SHP77 treated with DMSO at 0.1 percent for 48 hours (cell line): ENCODE measurements at regions not wholly inside any gene's neighbourhood (a gene's known extent, or its start where the extent isn't known, plus 50 kb on each side); places are given as distances from the start of the nearest gene placed in this dataset.
"Not testable (repeated sequence)": the region's sequence is repeated elsewhere in the genome, so short reads cannot be mapped to it uniquely, and the experiment has no call there.

Experiments used
- DNase-seq: peaks from one replicate; lab custom pipeline; 2025; lab: John Stamatoyannopoulos, UW

GRCh38 chr2:47690132-47690531, 92.8 kb upstream of the MSH6 start:
- no peak for DNase-seq

- DNase-seq = not testable (repeated sequence)
These were observed 93.8 kb upstream of the MSH6 start for GRCh38 chr2:47689118-47689517.

DNA sequence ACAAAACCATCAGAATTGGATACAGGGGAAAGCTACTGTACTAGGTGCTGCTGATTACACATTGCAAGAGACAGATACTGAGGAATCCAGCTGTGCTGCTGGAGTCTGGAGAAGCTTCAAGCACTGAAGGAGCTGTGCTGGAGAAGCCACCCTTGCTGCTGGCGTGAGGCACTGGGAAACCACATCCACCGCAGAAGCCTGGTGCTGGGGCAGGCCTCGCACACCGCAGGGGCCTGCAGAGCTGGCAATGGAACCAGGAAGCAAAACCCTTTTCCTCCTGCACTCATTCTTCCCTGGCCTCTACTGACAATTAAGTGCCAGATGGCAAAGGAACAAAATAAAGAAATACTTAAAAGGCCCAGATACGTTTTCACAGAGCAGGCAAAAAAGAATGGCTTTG, 94.4 kb upstream of the MSH6 start:
- no peak for DNase-seq

DNA sequence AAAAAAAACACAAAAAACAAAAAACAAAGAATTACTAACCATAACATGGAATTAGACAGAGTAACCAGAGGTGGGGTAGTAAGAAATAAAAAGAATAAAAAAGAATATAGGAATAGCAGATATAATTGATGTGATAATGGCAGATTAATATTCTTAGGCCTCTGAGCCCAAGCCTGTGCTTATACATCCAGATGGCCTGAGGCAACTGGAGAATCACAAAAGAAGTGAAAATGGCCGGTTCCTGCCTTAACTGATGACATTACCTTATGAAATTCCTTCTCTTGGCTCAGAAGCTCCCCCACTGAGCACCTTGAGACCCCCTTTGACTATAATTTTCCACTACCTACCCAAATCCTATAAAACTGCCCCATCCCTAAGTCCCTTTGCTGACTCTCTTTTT, 95.1 kb upstream of the MSH6 start:
- no peak for DNase-seq

DNA sequence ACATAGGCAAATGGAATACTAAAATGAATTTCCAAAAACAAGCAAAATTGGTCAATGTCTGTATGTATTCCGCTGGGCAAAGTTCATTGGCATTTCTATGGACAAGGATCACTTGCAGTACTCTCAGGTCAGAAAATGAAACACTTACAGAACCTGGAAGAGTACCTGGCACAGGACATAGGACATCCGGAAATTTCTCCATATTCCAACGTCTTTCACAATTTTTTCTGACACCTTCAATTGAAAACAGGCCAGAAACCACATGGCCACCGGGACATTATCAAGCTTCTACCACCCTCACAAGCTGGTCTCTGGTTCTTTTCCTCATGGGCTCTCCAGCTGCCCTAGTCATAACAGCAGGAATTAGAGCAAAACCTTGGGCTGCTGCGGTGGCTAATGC, 96.9 kb upstream of the MSH6 start:
- no peak for DNase-seq

- DNase-seq = no peak
These were observed 100.7 kb upstream of the MSH6 start for GRCh38 chr2:47682216-47682749.

GRCh38 chr2:47676261-47676926, 105.6 kb upstream of the KCNK12 start:
- no peak for DNase-seq

DNA sequence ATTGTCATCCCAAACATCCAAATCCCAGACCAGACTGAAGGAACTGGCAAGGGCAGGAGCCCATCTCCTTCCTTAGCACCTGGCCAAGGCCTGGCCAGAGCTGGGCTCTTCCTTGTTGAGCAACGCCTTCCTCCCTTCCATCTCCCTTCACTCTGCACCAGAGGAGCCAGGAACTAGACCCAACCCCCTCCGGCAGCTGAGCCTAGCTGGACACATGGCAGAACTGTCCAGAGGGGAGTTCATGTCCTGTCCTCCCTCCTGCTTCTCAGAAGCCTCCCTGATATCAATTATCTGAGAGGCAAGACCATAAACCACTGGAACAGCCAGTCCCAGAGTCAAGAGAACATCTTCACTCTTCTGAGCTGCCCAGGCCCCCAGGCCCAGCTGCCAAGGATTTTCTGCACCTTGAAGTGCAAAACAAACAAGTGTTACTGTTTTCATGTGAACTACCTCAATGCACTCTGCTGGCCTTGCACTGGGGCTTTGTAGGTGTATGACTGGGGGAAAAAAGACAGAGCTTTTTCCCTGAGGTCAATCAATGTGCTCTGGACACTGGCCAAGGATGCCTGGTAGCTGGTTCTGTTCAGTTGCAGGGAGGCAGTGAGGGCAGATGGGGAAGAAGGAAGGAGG, 104.5 kb upstream of the KCNK12 start:
- no peak for DNase-seq

DNA sequence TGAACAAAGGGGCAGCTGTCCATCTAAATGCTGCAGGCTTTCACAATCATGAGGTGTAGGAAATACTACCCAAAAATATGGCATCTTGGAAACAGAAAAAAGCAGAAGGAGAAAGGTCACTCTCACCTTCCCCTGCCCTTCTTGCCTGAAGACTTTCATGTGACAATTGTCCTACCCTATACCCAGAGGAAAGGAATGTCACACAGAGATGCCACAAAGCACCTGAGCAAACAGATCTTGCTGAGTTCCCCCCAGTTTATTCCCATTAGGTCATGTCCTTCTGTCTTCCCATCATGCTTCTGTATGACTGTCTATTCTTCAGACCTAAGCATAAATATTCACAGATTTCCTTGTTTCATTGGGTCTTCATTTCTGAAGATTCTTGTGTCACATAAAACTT, 95.5 kb upstream of the KCNK12 start:
- no peak for DNase-seq

DNA sequence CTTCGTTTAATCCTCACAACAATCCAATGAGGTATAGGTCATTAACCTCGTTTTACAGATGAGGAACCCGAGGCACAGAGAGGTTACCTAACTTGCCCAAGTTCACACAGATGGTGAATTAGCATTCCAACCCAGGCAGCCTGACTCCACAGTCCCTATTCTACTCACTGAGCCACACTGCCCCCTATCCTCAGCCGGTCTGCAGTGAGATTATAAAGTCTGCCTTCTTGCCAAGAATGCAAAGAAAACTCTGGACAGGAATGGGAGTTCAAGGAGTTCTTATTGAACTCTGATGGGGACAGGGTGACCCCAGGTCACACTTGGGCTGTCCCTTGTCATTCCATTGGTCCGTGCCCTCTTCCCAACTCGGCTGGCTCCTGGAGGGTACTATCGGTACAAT, 94.0 kb upstream of the KCNK12 start:
- DNase-seq = no peak

- no peak for DNase-seq
These were observed 91.8 kb upstream of the KCNK12 start for GRCh38 chr2:47662552-47662951.

GRCh38 chr2:47661310-47661709, 90.5 kb upstream of the KCNK12 start:
- DNase-seq = no peak

DNA sequence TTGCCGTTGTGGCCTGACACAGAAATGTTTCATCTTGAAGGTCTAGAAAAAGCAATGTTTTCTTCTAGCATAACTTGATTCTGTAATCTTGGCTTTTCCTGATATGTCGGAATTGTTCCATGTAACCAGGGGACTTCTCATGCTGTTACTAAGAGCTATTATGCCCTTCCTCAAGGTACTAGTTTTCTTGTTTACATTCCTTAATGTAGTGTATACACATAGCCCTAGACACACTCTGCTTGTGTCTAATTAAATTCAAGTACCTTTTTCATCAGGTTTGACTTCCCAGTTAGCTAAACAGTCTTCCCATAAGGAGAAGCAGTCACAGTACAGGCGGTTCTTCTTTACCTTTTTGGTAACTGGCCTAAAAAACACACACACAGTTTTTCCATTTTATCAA, 89.4 kb upstream of the KCNK12 start:
- DNase-seq = no peak

DNA sequence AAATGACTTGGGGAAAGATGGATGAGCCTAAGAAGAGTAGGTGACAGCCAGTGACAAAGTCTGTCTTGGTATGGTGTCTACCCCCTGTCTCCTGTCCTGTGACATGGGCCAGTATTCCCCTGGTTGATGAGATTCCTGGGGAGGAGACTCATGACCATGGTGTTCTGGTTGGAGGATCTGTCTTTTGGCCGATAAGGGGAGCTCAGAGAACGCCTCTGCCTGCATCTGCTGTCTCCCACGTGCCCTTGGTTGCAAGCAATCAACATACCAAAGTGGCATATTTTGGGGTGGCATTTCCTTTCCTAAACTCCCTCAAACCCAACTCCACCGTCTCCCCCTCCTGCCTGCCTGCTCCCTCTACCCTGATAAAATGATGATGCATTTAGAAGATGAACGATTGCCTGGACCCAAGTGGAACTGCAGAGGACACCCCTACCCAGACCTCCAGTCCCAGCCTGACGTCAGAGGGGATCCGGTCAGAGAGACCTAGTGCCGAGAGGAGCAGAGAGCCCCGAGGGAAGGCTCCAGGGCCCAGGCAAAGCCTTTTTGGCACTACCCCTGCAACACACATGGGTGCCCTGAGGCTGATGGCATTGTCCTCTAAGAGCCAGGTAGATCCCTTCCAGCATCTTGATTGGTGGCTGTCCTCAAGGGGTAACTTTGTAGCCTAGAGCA, 88.0 kb upstream of the KCNK12 start:
- no peak for DNase-seq

GRCh38 chr2:47657886-47658489, 87.2 kb upstream of the KCNK12 start:
- no peak for DNase-seq

- no peak for DNase-seq
These were observed 86.2 kb upstream of the KCNK12 start for GRCh38 chr2:47656715-47657600.

DNA sequence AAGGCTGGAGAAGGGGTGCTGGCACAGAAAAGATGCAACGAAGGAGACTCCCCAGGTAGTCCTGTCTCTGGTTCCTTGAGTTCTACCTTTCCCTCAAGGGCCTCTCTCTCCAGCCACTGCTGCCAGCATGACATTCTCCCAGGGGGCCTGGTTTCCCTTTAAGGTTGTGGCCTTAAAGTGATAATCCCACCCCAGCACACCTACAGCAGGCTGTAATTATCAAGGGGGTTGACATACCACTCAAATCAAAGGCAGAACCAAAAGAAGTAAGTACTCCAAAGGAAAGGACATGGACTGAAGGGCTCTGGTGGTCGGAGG, 84.7 kb upstream of the KCNK12 start:
- DNase-seq = no peak

DNA sequence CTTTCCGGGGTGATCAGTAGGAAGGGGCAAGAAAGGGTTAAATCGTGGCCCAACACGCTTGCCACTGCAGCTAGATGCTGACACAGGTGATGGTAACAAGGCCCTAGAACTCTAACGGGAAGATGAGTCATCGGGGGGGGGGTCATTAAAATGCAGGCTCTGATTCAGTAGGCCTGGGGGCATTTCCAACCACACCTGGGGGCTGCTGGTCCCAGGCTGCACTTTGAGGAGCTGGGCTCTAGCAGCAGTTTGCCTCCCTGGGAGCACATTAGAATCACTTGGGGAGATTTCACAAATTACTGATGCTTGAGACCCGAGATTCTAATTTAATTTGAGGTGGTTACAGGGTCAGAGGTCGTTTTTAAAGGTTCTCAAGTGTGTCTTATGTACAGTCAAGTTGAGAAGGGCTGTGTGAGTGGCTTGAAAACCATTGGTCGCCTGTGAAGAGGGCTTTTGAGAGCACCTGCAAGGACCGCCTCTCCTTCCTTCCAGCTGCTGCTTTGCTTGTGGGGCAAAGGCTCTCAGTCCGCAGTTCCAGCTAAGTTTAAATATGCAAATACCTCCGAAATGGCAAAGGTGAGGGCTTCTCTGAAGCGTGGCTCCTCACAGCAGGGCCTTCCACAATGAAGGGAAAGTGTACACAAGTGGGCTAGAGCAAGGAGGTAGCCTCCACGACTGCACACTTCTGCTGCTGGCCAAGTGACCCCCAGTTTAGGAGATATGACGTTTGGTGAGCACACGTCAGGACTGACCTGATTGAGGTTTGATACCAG, 84.2 kb upstream of the KCNK12 start:
- no peak for DNase-seq

GRCh38 chr2:47653902-47654789, 83.4 kb upstream of the KCNK12 start:
- DNase-seq = peak; percentile 61

DNA sequence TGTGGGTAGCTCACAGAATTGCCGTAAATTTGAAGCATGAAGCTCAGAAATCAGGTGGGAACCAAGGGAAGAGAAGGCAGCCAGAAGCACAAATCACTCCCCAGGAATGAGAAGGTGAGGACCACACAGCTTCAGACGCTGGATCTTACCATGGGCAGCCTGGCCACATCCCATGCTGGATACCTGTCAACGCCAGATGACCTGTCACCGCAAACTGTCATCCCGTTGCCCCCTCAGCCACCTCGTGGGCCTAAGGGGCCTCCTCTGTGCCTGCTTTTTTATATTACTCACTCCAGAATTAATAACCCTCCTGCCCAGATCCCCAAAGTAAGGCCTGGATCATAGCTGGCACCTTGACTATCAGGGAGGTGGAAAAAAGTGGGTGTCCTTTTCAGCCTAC, 82.3 kb upstream of the KCNK12 start:
- no peak for DNase-seq
